ENCODE measurements at regions not wholly inside any gene's neighbourhood (a gene's known extent, or its start where the extent isn't known, plus 50 kb on each side); places are given as distances from the start of the nearest gene placed in this dataset.

GRCh38 chr3:72139316-72139715 is 354.4 kb upstream of the PROK2 start:
- no peak overlapping the region for H3K27ac ChIP-seq
- no peak for TF ChIP-seq ZFX (IDR thresholded peaks at IDR 0.05; ENCODE audit: borderline replicate concordance)
- no peak for TF ChIP-seq CTCF (IDR thresholded peaks at IDR 0.05)

- H3K27ac ChIP-seq = no peak overlapping the region
- no peak for TF ChIP-seq CTCF (IDR thresholded peaks at IDR 0.05)
- no peak for TF ChIP-seq ZFX (IDR thresholded peaks at IDR 0.05; ENCODE audit: borderline replicate concordance)
These were observed 353.2 kb upstream of the PROK2 start for GRCh38 chr3:72137865-72138861.

DNA sequence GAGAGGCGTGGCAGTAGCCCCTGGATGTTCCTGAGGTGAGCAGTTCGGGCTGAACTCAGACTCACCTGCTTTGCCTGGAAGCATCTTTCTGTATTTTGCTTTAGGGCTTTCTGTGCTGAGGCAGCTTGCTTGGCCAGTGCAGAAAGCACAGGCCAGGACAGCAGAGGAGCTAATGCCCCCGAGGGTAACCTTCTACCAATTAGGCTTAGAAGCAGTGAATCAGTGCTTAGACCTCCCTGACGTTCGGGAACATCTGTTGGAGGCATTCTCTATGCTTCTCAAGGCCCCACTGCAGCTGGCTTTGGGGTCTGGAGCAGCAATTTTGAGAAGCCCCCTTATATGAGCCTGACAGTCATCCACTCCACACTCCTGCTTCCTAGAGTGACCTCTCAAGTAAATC is 350.7 kb upstream of the PROK2 start:
- no peak overlapping the region for H3K27ac ChIP-seq
- TF ChIP-seq CTCF (IDR thresholded peaks at IDR 0.05) (no peak), ZFX (IDR thresholded peaks at IDR 0.05; ENCODE audit: borderline replicate concordance) (no peak)

DNA sequence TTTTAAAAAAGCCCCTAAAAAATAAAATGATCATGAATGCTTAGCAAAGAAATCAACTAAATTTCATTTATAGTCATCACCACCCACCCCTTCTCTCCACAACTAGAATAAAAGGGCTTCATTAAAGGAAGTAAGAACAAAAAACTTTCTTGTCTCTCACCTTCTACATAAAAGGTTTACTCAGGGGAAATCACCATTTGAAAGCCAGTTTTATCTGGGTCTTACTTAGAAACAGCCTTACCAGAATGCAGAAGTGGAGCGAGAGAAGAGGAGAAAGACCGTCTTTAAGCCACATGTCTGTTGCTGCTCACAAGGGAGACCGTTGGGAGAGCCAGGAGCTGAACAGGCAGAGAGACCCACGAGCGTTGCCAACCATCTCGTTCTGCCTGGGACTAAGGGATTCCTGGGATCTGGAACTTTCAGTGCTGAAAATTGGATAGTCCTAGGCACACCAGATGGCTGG is 350.1 kb upstream of the PROK2 start:
- no peak for TF ChIP-seq ZFX (IDR thresholded peaks at IDR 0.05; ENCODE audit: borderline replicate concordance)
- no peak for TF ChIP-seq CTCF (IDR thresholded peaks at IDR 0.05)
- H3K27ac ChIP-seq = no peak overlapping the region

GRCh38 chr3:72133329-72134011 is 348.5 kb upstream of the PROK2 start:
- TF ChIP-seq CTCF (IDR thresholded peaks at IDR 0.05) = no peak
- no peak for TF ChIP-seq ZFX (IDR thresholded peaks at IDR 0.05; ENCODE audit: borderline replicate concordance)
- no peak overlapping the region for H3K27ac ChIP-seq

DNA sequence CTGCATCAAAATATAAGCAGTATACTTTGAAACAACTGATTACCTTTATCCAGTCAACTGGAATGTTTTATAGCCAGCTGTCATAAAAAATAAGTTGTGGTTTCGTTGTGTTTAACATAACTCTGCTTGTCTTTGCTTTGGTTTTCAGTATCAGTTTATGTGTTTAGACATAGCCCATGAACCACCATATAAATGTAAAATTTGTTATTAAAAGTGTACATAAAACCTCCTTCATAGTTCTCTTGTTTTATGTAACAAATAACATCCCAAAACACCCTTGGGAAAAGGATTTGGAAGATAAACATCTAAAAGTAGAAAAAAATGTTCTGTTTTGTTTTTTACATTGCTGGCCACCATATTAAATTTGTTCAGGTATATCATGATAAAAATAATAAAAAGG is 347.0 kb upstream of the PROK2 start:
- TF ChIP-seq ZFX (IDR thresholded peaks at IDR 0.05; ENCODE audit: borderline replicate concordance) (no peak), CTCF (IDR thresholded peaks at IDR 0.05) (no peak)
- H3K27ac ChIP-seq = no peak overlapping the region

GRCh38 chr3:72130565-72130964 is 345.6 kb upstream of the PROK2 start:
- no peak overlapping the region for H3K27ac ChIP-seq
- TF ChIP-seq CTCF (IDR thresholded peaks at IDR 0.05) = no peak
- no peak for TF ChIP-seq ZFX (IDR thresholded peaks at IDR 0.05; ENCODE audit: borderline replicate concordance)
